ENCODE measurements at regions not wholly inside any gene's neighbourhood (a gene's known extent, or its start where the extent isn't known, plus 50 kb on each side); places are given as distances from the start of the nearest gene placed in this dataset.

DNA sequence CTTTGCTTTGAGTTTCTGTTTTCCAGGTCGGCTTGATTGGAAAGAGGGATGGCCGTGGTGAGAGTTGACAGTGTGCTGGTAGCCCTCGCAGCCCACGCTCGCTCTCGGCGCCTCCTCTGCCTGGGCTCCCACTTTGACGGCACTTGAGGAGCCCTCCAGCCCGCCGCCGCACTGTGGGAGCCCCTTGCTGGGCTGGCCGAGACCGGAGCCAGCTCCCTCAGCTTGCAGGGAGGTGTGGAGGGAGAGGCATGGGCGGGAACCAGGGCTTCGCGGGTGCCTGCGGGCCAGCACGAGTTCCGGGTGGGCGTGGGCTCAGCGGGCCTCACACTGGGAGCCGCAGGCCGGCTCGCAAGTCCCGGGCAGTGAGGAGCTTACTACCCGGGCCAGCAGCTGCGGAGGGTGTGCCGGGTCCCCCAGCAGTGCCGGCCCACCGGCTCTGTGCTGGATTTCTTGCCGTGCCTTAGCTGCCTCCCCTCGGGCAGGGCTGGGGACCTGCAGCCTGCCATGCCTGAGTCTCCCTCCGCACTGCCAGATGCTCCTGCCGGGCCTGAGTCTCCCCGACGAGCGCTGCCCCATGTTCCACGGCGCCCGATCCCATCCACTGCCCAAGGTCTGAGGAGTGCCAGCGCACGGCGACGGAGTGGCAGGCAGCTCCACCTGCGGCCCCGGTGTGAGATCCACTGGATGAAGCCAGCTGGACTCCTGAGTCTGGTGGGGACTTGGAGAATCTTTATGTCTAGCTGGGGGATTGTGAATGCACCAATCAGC, 166.4 kb upstream of the FAT1 start:
- H3K9me3 ChIP-seq (ENCODE audit: control insufficient read depth, low read length), result no peaks in the 10 kb centered on the region
- H3K36me3 ChIP-seq (ENCODE audit: control insufficient read depth, insufficient read depth, low read length), result no peaks in the 10 kb centered on the region
- H3K4me1 ChIP-seq (ENCODE audit: control insufficient read depth, insufficient read depth, low read length, poor library complexity, severe bottlenecking), result peaks cover 11% of the 10 kb centered on the region
- H3K27ac ChIP-seq (ENCODE audit: low read depth, low read length, severe bottlenecking), result no peak overlapping the region
- 94 to 97% methylated on average over 34 to 38 of the region's 46 CpGs for WGBS, 2 experiments (ENCODE audit: insufficient coverage in 2 of 2)
- no peak overlapping the region for H3K4me3 ChIP-seq (ENCODE audit: extremely low read depth, insufficient read depth, low read length, poor library complexity, severe bottlenecking)

GRCh38 chr4:186891859-186892486, 168.3 kb upstream of the FAT1 start:
- Histone ChIP-seq H3K9me3 (ENCODE audit: control insufficient read depth, low read length) (no peaks in the 10 kb centered on the region), H3K4me1 (ENCODE audit: control insufficient read depth, insufficient read depth, low read length, poor library complexity, severe bottlenecking) (peaks cover 1% of the 10 kb centered on the region), H3K36me3 (ENCODE audit: control insufficient read depth, insufficient read depth, low read length) (no peaks in the 10 kb centered on the region), H3K4me3 (ENCODE audit: extremely low read depth, insufficient read depth, low read length, poor library complexity, severe bottlenecking) (no peak overlapping the region), H3K27ac (ENCODE audit: low read depth, low read length, severe bottlenecking) (no peak overlapping the region)
- 90 to 93% methylated on average over 4 to 8 of the region's 12 CpGs for WGBS, 2 experiments (ENCODE audit: insufficient coverage in 2 of 2)

- H3K9me3 ChIP-seq (ENCODE audit: control insufficient read depth, low read length), result no peaks in the 10 kb centered on the region
- WGBS, 2 experiments (ENCODE audit: insufficient coverage in 2 of 2), result 78 to 96% methylated on average over 3 to 4 of the region's 4 CpGs
- H3K4me3 ChIP-seq (ENCODE audit: extremely low read depth, insufficient read depth, low read length, poor library complexity, severe bottlenecking), result no peak overlapping the region
- peaks cover 13% of the 10 kb centered on the region for H3K4me1 ChIP-seq (ENCODE audit: control insufficient read depth, insufficient read depth, low read length, poor library complexity, severe bottlenecking)
- no peak overlapping the region for H3K27ac ChIP-seq (ENCODE audit: low read depth, low read length, severe bottlenecking)
- H3K36me3 ChIP-seq (ENCODE audit: control insufficient read depth, insufficient read depth, low read length), result no peaks in the 10 kb centered on the region
Observed at GRCh38 chr4:186898367-186898766, 174.7 kb upstream of the FAT1 start.

GRCh38 chr4:186900232-186900900, 176.7 kb upstream of the FAT1 start:
- Histone ChIP-seq H3K4me3 (ENCODE audit: extremely low read depth, insufficient read depth, low read length, poor library complexity, severe bottlenecking) (no peak overlapping the region), H3K4me1 (ENCODE audit: control insufficient read depth, insufficient read depth, low read length, poor library complexity, severe bottlenecking) (peaks cover 13% of the 10 kb centered on the region), H3K27ac (ENCODE audit: low read depth, low read length, severe bottlenecking) (no peak overlapping the region), H3K36me3 (ENCODE audit: control insufficient read depth, insufficient read depth, low read length) (no peaks in the 10 kb centered on the region), H3K9me3 (ENCODE audit: control insufficient read depth, low read length) (no peaks in the 10 kb centered on the region)
- 85 to 87% methylated on average over 5 of the region's 9 CpGs for WGBS, 2 experiments (ENCODE audit: insufficient coverage in 2 of 2)

- Histone ChIP-seq H3K27ac (ENCODE audit: low read depth, low read length, severe bottlenecking) (no peak overlapping the region), H3K4me1 (ENCODE audit: control insufficient read depth, insufficient read depth, low read length, poor library complexity, severe bottlenecking) (peaks cover 13% of the 10 kb centered on the region), H3K36me3 (ENCODE audit: control insufficient read depth, insufficient read depth, low read length) (no peaks in the 10 kb centered on the region), H3K4me3 (ENCODE audit: extremely low read depth, insufficient read depth, low read length, poor library complexity, severe bottlenecking) (no peak overlapping the region), H3K9me3 (ENCODE audit: control insufficient read depth, low read length) (no peaks in the 10 kb centered on the region)
- WGBS, 2 experiments (ENCODE audit: insufficient coverage in 2 of 2), result 90 to 100% methylated on average over 2 of the region's 3 CpGs
Observed at GRCh38 chr4:186900984-186901383, 177.3 kb upstream of the FAT1 start.

DNA sequence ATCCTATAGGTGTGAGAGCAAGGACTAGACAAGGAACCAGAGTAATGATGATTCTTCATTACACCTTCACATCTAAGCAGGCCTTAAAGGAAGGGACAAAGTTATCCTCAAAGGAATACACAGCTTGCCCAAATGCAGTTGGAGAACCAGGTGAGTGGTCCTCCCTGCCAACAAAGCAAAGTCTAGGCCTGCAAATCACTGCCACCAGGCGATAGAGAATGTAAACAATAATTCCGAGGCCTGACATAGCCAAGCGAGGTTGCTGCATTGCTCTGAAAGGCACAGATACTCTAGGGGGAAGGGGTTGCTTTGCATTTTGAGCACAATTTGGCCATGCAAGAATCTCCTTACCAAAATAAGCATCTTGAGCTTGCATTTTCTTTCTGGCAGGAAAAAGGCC, 178.2 kb upstream of the FAT1 start:
- H3K27ac ChIP-seq (ENCODE audit: low read depth, low read length, severe bottlenecking), result no peak overlapping the region
- WGBS, 2 experiments (ENCODE audit: insufficient coverage in 2 of 2), result no CpG with 5 or more reads among the region's 3 CpGs
- H3K9me3 ChIP-seq (ENCODE audit: control insufficient read depth, low read length), result no peaks in the 10 kb centered on the region
- H3K4me3 ChIP-seq (ENCODE audit: extremely low read depth, insufficient read depth, low read length, poor library complexity, severe bottlenecking), result no peak overlapping the region
- H3K36me3 ChIP-seq (ENCODE audit: control insufficient read depth, insufficient read depth, low read length), result no peaks in the 10 kb centered on the region
- peaks cover 13% of the 10 kb centered on the region for H3K4me1 ChIP-seq (ENCODE audit: control insufficient read depth, insufficient read depth, low read length, poor library complexity, severe bottlenecking)

GRCh38 chr4:186902361-186902760, 178.7 kb upstream of the FAT1 start:
- Histone ChIP-seq H3K4me3 (ENCODE audit: extremely low read depth, insufficient read depth, low read length, poor library complexity, severe bottlenecking) (no peak overlapping the region), H3K36me3 (ENCODE audit: control insufficient read depth, insufficient read depth, low read length) (no peaks in the 10 kb centered on the region), H3K9me3 (ENCODE audit: control insufficient read depth, low read length) (no peaks in the 10 kb centered on the region), H3K27ac (ENCODE audit: low read depth, low read length, severe bottlenecking) (no peak overlapping the region), H3K4me1 (ENCODE audit: control insufficient read depth, insufficient read depth, low read length, poor library complexity, severe bottlenecking) (peaks cover 13% of the 10 kb centered on the region)
- 84 to 85% methylated on average over 1 to 4 of the region's 4 CpGs for WGBS, 2 experiments (ENCODE audit: insufficient coverage in 2 of 2)

DNA sequence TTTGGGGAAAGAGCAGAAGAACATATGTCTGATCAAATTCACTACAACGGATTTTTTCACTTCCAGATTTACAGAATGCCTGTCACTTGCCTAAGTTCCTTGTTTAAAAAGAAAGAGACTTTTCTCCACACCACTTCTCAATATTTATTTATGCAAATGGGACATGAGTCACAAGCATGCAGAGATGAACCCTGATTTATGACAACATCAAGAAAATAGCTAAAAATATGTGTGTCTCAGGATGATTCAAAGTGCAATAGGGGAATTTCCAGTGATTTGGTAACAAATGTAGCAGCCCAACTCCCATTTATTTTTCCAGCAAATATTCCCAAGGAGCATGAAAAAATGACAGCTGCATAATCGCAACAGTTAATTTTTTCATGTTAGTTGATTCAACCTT, 180.4 kb upstream of the FAT1 start:
- H3K4me3 ChIP-seq (ENCODE audit: extremely low read depth, insufficient read depth, low read length, poor library complexity, severe bottlenecking), result no peak overlapping the region
- H3K36me3 ChIP-seq (ENCODE audit: control insufficient read depth, insufficient read depth, low read length), result no peaks in the 10 kb centered on the region
- WGBS, 2 experiments (ENCODE audit: insufficient coverage in 2 of 2), result 67% methylated on average over 1 of the region's 2 CpGs; no CpG with 5 or more reads in 1 of the 2 experiments
- H3K4me1 ChIP-seq (ENCODE audit: control insufficient read depth, insufficient read depth, low read length, poor library complexity, severe bottlenecking), result peaks cover 13% of the 10 kb centered on the region
- H3K27ac ChIP-seq (ENCODE audit: low read depth, low read length, severe bottlenecking), result no peak overlapping the region
- no peaks in the 10 kb centered on the region for H3K9me3 ChIP-seq (ENCODE audit: control insufficient read depth, low read length)

GRCh38 chr4:186906722-186907121, 183.1 kb upstream of the FAT1 start:
- Histone ChIP-seq H3K36me3 (ENCODE audit: control insufficient read depth, insufficient read depth, low read length) (no peaks in the 10 kb centered on the region), H3K4me3 (ENCODE audit: extremely low read depth, insufficient read depth, low read length, poor library complexity, severe bottlenecking) (no peak overlapping the region)
- 70 to 78% methylated on average over 3 to 8 of the region's 12 CpGs for WGBS, 2 experiments (ENCODE audit: insufficient coverage in 2 of 2)

GRCh38 chr4:186910385-186910784, 186.7 kb upstream of the FAT1 start:
- no peak overlapping the region for H3K27ac ChIP-seq (ENCODE audit: low read depth, low read length, severe bottlenecking)
- H3K9me3 ChIP-seq (ENCODE audit: control insufficient read depth, low read length), result no peaks in the 10 kb centered on the region
- H3K4me1 ChIP-seq (ENCODE audit: control insufficient read depth, insufficient read depth, low read length, poor library complexity, severe bottlenecking), result no peaks in the 10 kb centered on the region
- H3K4me3 ChIP-seq (ENCODE audit: extremely low read depth, insufficient read depth, low read length, poor library complexity, severe bottlenecking), result no peak overlapping the region
- H3K36me3 ChIP-seq (ENCODE audit: control insufficient read depth, insufficient read depth, low read length), result no peaks in the 10 kb centered on the region
- WGBS, 2 experiments (ENCODE audit: insufficient coverage in 2 of 2), result 100% methylated on average over 1 of the region's 1 CpG; no CpG with 5 or more reads in 1 of the 2 experiments

More at GRCh38 chr4:186906722-186907121, 183.1 kb upstream of the FAT1 start:
- peaks cover 7% of the 10 kb centered on the region for H3K4me1 ChIP-seq (ENCODE audit: control insufficient read depth, insufficient read depth, low read length, poor library complexity, severe bottlenecking)
- H3K9me3 ChIP-seq (ENCODE audit: control insufficient read depth, low read length), result no peaks in the 10 kb centered on the region
- no peak overlapping the region for H3K27ac ChIP-seq (ENCODE audit: low read depth, low read length, severe bottlenecking)
